HG03558 (cell line): ENCODE measurements at regions not wholly inside any gene's neighbourhood (a gene's known extent, or its start where the extent isn't known, plus 50 kb on each side); places are given as distances from the start of the nearest gene placed in this dataset.

ENCODE experiments used
- ATAC-seq: cut with Tn5 transposase; IDR thresholded peaks from one replicate; pipeline ENCODE4 v1.9.1; 2021; ENCODE audit warnings: moderate number of reproducible peaks; ENCODE audit not compliant: unreplicated experiment; ENCODE audit errors: extremely low read depth

- no peak for ATAC-seq
These were observed 295.0 kb downstream of the CAAP1 start for GRCh38 chr9:26597542-26598149.

DNA sequence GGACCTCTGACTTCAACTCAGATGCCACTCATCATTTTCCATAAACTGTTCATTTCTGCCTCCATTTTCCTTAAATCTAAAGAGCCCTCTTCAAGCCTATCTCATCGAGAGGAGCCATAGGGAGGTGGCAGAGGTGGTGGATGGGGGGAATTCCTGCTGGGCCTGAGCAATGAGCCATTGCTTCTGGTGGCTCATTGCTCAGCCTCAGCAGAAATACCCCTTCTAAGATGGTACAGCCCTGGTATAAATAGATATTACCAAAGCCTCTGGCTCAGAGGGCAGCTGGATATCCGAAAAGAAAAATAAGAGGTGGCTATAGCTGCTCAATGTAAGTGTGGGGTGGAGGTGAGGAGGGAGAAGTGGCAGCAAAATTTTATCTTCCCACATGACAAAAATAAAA, 313.5 kb downstream of the CAAP1 start:
- no peak for ATAC-seq

- ATAC-seq = no peak
These were observed 317.6 kb downstream of the CAAP1 start for GRCh38 chr9:26574898-26575440.

- no peak for ATAC-seq
These were observed 318.3 kb downstream of the CAAP1 start for GRCh38 chr9:26574256-26574655.

- no peak for ATAC-seq
These were observed 324.6 kb downstream of the CAAP1 start for GRCh38 chr9:26567976-26568375.

- ATAC-seq = no peak
These were observed 326.5 kb downstream of the CAAP1 start for GRCh38 chr9:26566141-26566540.

DNA sequence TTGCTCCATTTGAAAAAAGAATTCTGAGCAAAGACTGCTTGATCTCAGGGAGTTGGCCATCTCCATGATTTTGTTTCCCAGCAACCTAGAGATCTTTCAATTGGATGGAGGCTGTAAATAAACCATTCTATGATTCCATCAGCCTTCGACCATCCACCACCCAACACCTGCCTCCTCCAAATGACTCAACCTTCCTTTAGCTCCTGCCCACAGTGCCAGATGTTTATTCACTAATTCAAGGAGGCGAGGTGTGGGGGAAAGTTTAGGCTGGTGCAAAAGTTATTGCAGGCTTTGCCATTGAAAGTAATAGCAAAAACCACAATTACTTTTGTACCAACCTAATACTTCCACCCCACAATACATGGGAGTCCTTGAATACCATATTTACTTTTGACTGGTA, 327.5 kb downstream of the CAAP1 start:
- no peak for ATAC-seq

DNA sequence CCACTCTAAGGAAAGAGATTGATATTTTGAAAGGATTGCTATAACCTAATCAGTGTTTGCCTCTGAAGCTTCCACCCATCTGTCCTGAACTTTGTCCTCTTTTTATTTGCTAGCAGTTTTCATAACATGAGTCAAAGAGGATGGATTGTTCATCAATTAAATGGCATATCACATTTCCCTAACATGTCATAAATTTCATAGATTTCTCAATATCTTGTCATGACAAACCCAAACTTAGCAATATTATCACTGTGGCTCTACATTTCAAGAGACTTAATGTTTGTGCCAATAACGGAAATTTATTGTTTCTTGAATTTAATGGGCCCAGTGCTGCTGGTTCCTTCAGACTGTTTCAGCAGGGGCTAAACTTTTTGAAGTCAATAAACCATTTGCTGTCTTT, 330.3 kb downstream of the CAAP1 start:
- no peak for ATAC-seq

DNA sequence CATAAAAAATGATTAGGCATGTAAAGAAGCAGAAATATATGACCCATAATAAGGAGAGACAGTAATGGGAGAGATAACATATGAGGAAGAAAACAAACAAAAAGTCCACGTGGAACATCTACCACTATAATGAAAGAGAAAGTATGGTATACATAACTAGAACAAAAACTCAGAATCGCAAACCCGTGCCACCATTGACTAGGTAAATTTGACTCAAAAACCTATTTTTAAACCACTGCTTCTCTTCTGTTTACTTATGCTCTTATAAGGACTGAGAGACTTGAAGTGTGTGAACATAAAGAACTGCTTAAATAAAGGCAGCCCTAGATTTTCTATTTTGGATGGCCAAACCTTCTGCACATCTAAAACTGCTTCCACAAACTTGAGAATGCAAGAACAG, 330.7 kb downstream of the CAAP1 start:
- ATAC-seq = no peak

DNA sequence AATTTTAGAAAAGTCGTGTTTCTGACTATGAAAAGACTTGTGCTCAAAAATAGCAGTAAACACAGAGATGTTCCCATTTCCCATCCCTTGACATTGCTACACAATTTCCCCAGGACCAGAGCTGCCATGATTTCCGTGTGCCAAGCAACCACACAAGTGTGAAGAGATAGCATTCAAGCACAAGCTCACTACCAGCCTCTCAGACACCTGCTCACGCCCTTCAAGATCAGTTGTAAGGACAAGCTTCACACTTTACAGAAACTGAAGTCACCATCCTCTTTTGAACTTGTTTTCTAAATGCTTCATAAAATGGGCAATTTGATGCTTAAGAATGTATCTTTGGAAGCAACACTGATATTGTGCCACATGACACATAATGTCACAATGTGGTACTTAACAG, 333.1 kb downstream of the CAAP1 start:
- no peak for ATAC-seq

- ATAC-seq = no peak
These were observed 340.6 kb downstream of the CAAP1 start for GRCh38 chr9:26551971-26552370.

GRCh38 chr9:26551451-26551850, 341.2 kb downstream of the CAAP1 start:
- ATAC-seq = no peak

DNA sequence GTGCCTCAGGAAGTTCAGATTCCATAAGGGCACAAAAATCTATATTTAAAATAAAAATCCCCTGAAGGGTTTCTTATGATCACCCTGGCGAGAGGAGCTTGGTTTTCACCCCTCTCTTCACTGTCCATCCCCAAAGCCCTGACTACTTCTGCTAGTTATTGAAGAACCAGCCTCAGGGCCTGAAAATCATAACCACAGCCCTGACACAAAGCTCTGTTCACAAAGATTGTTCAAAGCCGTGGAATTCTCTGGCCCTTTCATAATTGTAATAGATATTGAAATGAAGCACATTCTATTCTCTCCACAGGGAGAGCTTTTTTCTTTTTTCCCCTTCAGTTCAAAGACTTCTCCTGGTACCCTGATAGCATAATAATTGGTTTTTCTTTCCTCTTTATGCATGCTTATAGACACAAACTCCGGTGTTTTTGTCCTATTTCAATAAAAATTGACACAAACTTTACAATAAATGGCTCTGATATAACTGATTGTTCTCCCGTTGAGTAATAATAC, 343.8 kb downstream of the CAAP1 start:
- ATAC-seq = no peak

- no peak for ATAC-seq
These were observed 352.6 kb downstream of the CAAP1 start for GRCh38 chr9:26539867-26540493.

DNA sequence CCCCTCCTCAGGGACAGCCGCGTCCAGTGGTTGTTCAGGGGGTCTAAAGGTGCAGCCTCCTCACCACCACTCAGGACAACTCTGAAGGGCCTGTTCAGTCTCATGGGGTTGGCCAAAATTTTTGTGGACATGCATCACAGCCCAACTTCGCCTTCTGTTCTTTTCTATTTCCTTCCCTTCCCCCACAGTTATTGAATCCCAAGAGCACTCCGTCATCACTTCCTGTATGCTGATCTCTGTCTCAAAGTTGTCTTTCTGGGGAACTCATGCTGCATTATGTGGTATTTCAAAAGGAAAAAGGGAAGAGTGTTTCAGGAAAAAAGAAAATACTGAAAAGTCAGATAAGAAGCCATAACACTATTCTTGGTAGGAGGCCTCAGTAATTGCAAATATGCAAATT, 355.4 kb downstream of the CAAP1 start:
- no peak for ATAC-seq

DNA sequence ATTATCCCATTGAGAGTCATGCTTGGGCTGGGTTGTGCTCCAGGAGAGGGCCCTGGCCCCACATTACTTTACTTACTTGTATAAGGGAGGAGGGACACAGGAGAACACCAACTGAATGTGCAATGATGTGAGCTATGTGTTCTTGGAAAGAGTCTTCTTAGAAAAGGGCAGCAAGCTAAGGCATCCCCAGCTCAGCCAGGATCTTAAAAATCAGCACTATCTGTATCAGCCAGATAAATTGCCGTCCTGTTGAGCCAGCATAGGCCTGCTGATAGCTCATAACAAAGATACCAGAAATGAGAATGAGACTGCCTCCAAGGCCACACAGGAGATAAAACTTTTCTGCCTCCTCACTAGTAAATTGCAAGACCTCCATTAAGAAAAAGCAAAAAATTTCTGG, 357.5 kb downstream of the CAAP1 start:
- no peak for ATAC-seq

- ATAC-seq = no peak
These were observed 361.8 kb downstream of the CAAP1 start for GRCh38 chr9:26530841-26531240.

GRCh38 chr9:26527931-26528330, 364.7 kb downstream of the CAAP1 start:
- ATAC-seq = no peak

DNA sequence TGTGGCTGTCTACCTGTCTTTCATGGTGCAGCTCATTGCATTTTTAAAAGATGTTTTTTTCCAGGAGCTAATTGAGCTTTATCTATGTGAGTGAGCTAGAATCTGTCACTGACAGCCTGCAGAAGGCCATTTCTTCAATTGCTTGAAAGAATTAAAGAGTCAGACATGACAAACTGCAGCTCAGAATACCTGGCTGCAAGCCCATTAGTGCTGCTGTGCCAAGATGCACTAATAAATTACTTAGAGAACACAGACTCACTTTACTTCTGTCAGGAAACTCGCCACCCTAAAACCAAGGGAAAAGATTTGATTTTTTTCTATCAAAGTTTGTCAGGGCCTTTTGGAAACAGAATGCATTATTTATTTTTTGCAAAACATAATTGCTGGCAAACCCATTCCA, 368.3 kb downstream of the CAAP1 start:
- ATAC-seq = no peak

DNA sequence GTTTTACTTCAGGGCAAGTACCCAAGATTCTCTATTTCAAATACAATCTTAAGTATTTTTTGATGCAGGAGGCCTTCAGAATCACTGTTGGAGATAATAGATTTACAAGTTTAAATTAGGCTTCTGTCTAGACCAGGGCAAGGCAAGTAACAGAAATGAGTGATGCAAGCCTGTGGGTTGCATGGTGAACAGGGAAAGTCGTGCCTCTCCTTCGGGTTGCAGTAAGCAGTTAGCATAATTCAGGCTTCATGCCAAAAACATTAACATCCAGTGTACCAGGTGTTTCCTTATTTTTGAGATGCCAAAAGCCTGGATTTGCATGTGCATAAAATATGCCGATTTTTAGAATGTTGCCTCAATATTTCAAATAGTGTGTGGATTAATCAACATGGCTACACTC, 369.0 kb downstream of the CAAP1 start:
- no peak for ATAC-seq

DNA sequence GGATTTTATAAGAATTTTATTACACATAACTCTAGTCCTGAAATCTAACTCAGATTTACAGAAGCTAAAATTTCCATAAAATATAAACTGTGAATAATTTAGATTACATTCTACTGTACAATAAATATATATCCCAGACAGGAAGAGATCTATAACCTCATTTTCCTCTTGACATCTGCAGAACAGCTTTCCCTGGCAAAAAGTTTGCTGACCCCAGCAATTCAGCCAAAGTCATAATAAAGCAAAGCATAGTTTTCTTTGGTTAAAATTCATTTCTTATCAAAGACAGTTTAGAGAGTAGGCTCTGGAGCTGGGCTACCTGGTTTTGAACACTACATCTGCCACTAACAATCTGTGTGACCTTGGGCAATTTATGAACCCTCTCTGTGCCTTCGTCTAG, 372.5 kb downstream of the CAAP1 start:
- ATAC-seq = no peak

DNA sequence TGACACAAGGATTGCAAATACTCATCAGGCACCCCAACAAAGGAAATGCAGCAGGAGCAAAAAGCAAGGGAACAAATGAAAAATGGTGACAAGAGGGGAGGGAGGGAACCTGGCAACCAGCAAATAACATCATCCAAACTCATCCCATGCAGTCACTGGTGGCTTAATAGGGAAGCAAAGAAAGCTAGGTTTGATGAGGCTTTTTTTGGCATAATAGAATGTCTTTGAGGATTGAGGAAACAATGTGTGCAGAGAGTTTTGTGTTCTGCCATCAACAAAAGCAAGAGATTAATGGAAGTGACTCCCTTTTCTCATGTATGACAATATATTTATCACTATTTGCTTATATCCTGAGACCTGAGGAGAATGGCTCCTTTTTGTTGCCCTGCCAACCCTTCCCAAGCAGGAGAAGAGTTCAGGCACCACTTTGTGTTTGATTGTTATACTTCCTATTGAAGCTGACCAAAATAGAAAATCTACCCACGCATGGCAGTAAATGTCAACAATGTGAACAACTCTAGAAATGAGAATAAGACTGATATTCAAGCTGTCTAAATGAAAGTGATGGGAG, 375.7 kb downstream of the CAAP1 start:
- ATAC-seq = no peak
